ENCODE measurements at regions not wholly inside any gene's neighbourhood (a gene's known extent, or its start where the extent isn't known, plus 50 kb on each side); places are given as distances from the start of the nearest gene placed in this dataset.

DNA sequence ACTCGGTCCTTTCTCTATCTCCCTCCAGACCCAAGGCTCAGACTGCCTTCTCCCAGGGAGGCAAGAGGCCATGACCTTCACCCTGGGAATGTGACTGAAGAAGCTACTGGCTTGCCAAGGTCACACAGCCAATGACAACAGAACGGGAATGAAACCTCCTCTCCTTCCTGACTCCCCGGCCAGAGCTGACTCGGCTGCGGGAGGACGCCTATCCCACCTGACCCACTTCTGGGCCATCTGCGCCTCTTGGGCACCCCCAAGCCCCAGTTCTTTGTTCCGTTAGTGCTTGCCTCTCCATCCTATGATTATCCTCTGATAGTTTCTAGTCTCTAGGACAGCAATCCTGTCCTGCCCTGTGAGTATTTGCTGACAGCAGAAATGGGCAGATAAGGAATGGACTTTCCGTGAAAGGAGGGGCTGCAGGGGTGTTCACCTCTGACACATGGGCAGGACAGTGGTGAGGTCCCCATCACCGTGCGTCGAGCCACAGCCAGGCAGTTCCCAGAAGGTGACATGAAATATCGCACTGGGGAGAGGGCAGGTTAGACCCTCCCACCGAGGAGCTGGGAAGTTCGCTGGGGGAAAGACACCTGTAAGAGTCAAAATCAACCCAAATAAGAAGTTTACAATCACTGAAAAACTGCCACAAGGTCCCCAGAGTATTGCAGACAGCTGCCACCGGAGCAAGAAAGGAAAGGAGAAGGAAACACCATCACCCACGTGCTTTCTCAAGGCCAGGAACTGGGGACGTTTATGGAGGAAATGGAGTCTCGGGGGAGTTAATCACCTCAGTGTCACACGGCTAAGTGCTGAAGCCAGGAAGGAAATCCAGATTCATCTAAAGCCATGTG is 63.0 kb downstream of the INSIG1 start:
- DNase-seq: no peak

DNA sequence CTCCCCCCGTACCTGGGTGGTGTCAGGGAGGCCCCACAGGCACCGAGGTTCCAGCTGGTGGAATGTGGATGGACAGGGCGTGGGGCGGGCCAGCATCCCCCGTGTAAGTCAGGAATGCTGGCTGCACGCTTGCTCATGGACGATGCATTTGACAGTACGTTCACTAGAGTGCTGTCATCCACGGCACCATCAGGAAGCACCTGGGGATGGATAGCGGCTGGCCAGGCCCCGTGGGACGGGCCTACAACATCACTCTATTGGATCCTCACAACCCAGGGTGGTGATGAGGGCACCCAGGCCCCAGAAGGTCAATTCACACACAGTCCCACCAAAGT is 63.6 kb downstream of the INSIG1 start:
- no peak for DNase-seq

DNA sequence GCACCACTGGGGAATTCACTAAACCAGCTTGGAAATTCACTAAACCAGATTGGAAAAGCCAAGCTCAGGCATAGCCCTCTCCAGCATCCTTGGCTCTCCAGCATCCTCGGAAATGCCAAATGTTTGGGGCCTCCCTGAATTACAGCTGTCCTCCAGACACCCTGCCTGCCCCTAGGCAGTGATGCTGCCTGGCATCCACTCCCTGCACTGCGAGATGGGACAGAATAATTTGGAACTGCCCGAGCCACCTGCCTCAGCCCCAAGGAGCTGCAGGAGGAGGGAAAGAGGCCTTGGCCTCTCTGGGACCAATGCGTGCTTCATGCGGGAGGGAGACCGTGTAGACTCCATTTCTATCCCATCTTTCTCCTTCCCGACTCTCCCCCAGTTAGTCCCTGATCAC is 64.3 kb downstream of the INSIG1 start:
- DNase-seq: no peak

DNA sequence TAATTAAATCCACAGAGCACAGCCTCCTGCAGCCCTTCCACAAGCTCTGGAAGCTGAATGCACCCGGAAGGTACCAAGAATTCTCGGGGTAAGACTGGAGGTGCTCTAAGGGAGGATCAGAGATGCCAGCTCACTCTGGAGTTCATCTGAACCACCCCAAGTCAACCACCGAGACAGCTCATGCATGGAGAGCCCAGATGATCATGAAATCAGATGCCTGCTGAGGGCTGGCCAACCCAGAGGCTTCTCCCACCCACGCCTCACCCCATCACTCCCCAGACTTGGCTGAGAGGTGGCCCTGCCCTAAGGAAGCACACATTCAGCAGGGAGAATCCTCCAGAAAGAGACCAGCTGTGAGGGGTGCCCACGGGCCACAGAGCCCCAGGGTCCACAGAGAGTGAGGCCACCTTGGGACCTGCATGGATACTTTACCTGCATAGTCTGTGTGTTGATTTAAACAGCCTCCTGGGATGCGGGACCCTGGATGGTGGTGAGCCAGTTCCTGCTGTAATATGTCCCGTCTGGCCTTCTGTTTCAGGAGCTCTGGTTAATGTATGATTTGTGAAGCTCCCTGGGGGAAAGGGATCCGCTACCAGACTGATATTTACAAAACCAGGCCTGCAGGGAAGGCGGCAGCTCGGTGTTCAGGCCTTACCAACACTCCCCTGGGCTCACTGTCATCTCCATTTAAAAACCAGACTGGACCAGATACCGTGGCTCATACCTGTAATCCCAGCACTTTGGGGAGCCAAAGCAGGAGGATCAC is 64.9 kb downstream of the INSIG1 start:
- no peak for DNase-seq

DNA sequence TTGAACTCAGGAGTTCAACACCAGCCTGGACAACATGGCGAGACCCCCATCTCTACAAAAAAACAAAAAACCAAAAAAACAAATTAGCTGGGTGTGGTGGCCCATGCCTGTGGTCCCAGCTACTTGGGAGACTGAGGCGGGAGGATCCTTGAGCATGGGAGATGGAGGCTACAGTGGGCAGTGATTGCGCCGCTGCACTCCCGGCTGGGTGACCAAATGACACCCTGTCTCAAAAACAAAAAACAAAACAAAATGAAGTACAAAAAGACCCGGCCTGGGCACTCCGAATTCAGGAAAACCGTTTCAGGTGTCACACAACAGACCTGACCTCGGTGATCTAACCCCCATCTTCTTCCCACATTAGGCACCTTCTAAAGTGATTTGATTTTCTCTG is 65.5 kb downstream of the INSIG1 start:
- no peak for DNase-seq

DNA sequence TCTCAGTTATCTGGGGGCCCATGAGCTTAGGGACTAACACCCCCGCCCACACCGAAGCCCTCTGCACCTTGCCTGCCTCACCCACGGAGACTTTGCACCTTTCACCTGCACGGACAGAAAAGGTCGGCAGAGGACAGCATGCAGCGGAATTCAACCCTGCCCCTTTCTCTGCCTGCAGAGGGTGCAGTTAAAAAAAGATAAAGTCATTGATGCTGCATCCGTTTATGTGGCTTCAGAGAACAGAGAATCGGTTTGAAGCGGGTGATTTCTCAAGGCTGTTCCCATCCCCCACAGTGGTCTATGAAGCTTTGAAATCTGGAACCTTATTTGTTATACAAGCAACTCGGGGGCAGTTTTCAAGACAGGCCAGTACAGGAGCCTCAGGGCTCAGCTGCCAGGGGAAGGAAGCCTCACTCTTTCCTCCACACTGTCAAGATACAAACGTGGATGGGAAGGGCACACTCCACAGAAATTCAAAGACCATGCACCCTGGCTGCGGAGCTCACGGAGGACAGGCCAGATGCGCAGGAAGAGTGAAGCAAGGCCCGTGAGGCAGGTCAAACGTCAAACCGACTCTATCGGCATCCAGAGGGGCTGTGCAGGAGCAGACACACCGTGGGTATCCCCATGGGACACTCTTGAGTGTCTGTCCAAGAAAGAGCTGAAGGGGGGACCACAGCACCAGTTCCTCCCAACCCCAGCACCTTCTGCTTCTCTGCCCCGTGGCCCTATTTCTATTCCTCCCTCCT is 66.3 kb downstream of the INSIG1 start:
- DNase-seq: no peak

DNA sequence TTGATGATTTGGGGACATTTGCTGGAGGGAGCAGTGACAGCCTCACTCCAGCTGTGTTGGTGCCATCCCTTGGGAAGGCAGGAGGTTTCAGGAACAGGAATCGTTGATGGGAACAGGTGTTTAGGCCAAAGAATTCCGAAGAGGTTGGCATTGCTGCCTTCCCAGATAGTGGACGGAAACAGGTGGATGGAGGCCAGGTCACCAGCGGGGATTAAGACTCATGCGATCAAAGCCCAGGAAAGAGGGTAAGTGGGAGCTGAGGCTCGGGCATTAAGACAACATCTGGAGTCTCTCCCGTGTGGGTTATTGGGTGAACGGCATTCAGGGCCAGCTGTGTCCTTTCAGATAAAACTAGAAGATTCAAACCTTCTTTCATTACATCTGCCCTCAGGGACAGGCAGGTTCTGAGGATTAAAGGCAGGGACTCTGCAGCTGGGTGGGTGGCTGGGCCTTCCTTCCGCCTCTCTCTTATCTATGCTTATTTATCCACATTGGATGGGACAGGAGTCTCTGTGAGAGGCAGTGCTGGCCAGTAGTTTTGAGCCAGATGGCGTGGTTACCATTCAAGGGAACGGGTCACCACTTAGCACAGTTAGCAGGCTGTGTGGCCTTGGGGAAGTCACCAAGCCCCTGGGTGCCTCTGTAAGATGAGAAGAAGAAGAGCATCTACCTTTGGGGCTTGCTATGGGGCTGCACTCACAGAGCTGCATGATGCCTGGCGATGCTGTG is 67.6 kb downstream of the INSIG1 start:
- DNase-seq: no peak

DNA sequence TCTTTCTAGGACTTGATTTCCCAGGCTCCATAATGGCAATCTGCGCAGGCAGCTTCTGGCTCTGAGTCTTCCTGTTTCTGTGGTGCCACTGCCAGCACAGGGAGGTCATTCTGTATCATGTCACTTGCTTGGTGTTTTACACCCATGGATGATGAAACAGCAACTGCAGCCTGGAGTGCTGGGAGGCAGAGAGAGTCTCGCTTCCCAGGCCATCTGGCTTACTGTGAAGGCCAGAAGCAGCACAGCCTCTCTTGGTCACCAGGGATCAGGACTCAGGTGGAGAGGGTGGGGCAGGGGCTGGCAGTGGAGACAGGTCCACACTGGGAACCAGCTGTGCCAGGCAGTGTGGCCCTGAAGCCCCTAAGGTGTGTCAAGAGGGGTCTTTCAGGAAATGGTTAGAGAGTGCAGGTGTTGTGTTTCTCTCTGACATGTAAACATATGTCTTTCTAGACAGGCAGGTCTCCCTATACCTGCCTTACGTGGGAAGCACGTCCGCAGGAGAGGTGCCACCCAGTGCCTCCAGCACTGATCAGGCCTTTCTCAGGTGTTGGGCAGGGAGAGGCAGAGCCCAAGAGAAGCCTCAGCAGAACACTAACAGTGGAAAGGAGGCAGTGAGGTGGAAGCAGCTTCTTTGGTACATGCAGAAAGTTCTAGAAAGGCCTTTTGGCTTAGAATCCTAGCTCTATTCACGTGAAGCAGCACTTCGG is 71.4 kb downstream of the INSIG1 start:
- DNase-seq: no peak

DNA sequence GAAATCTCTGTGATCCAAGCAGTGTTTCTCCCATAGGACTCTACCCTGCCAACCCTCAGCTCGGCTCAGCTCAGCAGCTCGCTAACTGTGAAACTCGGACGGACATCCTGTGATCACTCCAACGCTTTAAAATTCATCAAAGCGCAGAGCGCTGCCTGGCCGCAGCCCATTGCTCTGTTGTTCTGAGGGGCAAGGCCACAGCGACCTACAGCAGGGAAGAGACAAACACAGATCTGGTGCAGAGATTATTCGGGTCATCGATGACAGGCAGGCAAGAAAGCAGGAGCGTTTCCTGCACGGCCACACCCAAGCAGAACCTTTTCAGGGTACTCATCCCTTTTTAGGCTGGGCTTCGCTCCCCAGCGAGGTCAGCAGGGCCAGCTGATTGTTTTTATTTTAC is 72.1 kb downstream of the INSIG1 start:
- no peak for DNase-seq

DNA sequence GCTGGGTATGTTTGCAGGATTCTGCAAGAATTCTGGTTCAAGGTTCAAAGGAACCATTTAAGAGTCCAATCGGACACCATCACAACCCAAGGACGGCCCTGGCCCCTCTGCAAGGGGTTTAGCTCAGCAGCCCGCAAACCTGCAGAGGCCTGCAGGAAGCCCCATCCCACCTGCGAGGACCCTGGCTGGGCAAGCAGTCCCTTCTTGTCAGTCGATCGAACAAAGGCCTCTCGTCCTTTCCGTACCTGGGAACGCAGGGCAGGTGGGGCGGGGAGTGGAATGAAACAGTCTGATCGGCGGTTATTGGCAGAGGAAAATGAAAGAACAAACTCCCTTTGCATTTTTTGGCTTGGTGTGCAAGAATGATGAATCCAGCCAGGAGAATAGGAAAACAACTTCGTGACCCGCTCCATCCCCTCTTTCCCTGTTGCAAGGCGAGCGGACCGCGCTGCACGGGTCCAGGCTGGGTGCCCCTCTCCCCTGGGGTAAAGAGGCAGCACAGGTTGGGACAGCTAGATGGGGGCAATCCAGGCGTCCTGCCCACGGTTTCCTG is 73.7 kb downstream of the INSIG1 start:
- no peak for DNase-seq

DNA sequence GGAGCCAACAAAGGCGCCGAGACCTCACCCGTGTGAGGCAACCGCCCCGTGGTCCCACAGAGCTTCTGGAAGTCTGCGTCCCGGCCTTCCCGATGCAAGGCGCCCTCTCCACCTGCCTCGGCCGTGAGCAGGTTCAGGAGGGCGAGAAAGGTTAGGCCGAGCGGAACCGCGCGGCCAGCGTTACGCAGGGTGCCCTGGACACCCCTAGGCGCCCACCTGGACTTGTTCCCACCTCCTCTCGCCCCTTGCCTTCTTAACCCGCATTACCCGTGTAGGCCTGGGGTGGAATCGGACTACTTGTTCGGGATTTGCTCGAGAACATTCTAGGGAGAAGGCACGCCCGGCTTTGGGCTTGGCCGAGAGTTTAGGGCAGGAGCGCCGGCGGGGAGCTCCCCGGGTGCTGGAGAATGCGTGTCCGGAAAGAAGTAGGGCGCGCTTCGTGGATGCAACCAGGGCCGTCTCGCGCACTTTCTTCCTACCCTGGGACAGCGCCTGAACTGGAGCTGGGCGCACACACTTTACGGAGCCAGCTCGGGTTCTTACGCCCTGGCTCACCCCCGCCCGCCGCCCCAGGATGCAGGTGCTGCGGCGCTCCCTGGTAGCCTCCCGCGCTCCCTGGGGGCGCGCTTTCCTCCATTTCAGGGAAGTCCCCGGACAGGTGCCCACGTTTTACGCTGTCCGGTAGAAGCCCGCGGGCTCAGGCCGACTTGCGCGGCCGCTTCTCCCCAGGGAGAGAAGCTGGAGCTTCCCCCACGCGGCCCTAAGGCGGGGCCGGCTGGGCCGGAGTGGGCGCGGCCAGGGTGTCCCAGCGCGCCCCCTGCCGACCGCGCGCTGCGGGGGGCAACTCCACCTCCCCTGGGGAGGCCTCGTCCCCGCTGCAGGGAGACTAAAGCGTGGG is 74.5 kb downstream of the INSIG1 start:
- DNase-seq: peak in 1 of 5 experiments; percentile 17

DNA sequence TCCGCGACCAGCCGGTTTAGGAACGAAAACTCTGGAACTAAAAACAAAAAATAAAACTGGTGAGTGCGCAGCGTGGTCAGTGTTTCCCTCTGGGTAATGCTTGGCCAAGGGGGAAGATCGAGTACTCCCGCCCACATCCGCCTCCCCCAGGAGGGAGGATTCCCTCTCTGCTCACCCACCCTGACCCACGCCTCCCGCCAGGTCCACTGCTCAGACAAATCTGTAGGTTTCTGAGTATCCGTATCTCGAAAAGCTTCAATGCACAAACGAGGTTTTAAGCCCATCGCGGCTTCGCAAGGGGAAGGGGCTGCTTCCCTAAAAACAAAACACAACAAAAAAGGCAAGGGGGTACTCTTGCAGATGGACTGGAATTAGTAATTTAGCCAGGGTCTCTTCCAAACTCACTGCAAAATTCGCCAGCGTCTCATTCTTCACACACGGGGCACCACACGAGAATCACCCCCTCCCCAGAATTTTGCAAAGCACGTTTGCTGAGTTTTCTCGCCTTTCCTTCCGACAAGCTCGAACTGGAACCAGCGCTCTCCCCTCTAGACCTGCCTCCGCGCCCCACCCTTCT is 75.2 kb downstream of the INSIG1 start:
- DNase-seq: no peak

DNA sequence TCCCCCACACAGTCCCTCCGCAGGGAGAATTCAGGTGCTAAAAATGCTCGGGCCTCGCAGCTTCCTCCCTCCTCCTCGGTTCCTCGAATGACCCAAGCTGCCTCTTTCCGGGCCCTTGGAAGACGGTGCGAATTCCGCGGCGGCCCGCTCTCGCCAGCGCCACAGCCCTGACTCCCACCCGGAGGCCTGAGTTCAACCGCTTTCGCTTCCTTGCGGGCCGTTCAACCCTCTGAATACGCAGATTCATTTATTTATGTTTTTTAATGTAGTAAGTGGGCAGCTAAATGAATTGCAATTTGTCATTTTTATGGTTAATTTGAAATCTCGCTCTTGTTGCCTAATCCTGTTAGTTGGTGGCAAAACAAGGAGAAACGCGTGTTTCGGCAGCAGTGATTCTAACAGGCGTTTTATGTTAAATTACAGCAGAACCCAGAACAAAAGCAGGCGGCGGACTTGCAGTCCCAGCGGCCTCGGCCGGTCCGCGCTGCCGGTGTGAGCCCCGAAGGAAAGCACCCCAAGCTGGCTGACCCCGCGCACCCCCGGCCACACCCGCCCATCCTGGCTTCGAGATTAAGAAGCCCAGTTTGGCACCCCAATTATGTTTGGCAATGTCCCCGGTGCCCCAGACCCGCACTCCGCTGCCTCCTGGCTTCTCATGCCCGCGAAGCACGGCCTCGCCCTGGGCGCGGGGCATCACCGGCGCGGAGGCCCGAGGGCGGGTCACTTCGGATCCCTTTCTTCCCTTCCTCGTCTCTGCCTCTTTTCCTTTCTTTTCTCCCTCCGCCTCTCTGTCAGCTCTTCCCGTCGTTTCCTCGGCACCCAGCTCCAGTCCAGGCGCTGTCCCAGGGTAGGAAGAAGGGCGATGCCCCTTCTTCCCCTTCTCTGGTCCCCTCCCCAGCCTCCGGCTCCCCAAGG is 75.9 kb downstream of the INSIG1 start:
- no peak for DNase-seq

DNA sequence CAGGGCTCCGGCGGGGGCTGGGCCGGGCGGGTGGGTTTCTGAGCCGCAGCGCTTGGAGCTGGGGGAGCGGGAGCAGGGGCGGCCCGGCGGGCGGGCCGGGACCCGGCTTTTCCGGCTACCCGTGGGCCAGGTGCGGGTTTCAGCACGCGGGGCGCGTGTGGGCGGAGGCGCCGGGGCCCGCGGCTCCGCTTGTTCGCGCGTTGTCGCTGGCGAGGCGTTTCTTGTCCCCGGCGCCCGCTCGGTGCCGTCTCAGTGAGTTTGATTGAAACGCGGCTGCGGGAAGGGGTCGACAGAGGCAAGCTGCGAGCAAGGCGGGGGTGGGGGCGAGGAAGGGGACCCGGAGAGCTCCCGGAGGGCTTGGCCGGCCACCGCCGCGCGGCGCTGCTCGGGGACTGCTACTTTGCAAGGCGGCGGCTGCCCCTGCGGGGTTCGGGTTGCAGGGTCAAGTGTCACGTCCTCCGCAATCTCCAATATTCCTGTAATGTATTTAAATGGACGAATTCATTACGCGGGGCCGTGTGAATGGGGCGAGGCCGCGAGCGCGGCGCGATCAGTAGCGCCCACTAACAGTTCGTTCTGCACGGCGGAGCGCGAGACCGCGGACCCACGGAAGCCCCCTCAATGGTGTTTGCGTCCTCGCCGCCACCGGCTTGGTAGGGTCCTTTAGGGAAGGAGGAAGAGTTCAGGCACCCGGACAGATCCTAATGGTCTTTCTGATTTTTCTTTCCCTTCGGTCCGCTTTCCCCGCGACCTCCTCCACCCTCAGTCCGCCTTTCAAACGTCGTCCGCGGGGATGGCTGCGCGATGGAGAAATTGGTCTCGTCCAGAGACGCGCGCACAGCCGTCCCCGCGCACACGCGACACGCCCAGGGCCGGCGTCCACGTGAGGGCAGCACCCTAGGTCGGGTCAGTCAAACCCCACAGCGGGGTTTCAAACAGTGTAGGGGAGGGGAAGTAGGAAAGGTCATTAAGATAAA is 76.9 kb downstream of the INSIG1 start:
- peak in 1 of 5 experiments; percentile 25 for DNase-seq

DNA sequence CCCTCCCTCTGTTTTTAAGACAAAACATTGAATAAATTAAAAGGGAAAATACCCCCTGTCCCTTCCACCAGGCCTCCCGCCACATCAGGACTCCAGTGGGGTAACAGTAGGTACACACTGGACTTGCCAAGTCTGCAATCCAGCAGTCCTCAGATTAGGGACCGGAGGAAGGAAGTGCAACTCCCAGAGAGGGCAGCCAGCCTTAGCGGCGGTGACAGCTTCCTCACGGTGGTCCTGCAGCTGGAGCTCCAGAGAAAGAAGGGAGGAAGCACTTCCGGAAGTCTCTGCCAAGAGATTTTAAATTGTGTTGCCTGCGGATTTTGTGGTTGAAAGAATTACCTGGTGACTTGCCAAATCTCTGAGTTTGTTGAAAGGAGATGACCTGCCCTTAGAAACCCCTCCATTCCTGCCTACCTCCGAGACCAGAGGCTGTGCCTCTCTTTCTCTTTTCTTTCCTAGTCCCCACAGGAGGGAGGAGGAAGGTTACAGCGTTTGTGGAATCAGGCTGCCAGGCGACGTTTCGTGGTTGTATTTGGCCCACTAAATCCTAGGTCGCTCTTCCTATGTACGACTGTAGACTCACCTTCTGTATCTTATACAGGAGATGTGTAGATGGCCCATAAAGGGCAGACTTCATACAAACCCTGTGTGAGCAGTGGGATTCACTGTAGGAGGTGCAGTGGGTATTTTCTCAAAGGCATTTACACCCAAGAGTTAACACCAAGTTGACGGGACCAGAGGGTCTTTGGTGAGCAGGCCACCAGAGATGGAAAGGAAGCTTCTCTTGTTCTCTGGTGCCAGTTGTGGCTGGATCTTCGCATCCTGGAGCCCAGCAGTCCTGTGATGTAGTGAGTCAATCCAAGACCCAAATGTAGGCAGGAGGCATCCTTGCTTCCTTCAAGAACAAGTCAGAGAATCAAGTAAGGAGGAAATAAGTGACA is 77.9 kb downstream of the INSIG1 start:
- DNase-seq: no peak

DNA sequence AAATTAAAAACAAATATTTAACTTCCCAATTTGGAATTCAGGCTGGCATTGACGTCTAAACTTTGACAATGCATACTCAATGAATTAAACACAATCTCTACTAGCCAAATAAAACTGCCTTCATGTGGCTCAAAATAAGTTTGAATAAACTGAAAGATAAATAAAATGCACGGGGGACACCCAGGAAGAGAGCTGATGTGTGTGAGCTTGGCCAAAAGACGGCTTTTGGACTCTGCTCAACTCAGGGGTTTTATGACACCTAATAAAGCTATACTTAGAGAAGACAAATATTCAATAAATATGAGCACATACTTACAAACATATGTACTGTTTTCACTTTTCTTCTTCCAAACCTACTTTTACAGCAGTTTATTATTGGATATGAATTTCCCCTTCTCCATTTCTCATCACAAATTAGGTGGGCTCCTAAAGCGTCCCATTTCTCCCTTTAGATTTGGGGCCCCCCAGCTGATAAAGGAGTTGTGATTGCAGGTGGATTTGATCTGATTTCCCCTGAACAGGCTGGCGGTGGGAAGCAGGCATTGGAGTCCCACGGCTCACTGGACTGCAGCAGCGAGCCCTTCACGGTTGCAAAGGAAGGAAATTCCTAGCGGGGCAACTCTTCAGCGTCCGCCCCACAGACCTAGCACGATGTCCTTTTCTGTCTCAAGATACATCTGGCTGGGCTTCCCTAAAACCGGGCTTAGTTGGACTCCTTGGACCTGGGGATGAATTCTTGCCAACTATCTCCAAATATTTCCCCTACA is 79.6 kb downstream of the INSIG1 start:
- no peak for DNase-seq
